Nephron (organoid): ENCODE measurements at regions not wholly inside any gene's neighbourhood (a gene's known extent, or its start where the extent isn't known, plus 50 kb on each side); places are given as distances from the start of the nearest gene placed in this dataset.

ENCODE experiments used
- H3K27ac Mint-ChIP-seq, 3 experiments: 2 replicates each; pipeline ENCODE4 v1.8.0; 2020; ENCODE audit warnings: mixed read lengths in 3 of 3, mild to moderate bottlenecking in 2 of 3, moderate library complexity in 1 of 3
- H3K27me3 Mint-ChIP-seq: 2 replicates; pipeline ENCODE4 v1.8.0; 2021; ENCODE audit warnings: low read depth, mild to moderate bottlenecking, moderate library complexity, mixed read lengths
- H3K36me3 Mint-ChIP-seq: 2 replicates; pipeline ENCODE4 v1.8.0; 2020; ENCODE audit warnings: low read depth, mixed read lengths
- H3K4me1 Mint-ChIP-seq: 2 replicates; pipeline ENCODE4 v1.8.0; 2020; ENCODE audit warnings: mixed read lengths
- H3K4me3 Mint-ChIP-seq, 3 experiments: 2 replicates each; pipeline ENCODE4 v1.8.0; 2020; ENCODE audit warnings: mild to moderate bottlenecking in 3 of 3, mixed read lengths in 3 of 3, moderate library complexity in 2 of 3
- H3K9me3 Mint-ChIP-seq: 2 replicates; pipeline ENCODE4 v1.8.0; 2020; ENCODE audit warnings: mixed read lengths
- TF ChIP-seq, protein P1 (sequence below), 3 experiments: fragments of 200-600 bp; sonication (generic); IDR thresholded peaks; one replicate each; pipeline ENCODE4 v1.5.0; 2021; ENCODE audit warnings: antibody characterized with exemption in 3 of 3; ENCODE audit not compliant: unreplicated experiment in 3 of 3

DNA sequence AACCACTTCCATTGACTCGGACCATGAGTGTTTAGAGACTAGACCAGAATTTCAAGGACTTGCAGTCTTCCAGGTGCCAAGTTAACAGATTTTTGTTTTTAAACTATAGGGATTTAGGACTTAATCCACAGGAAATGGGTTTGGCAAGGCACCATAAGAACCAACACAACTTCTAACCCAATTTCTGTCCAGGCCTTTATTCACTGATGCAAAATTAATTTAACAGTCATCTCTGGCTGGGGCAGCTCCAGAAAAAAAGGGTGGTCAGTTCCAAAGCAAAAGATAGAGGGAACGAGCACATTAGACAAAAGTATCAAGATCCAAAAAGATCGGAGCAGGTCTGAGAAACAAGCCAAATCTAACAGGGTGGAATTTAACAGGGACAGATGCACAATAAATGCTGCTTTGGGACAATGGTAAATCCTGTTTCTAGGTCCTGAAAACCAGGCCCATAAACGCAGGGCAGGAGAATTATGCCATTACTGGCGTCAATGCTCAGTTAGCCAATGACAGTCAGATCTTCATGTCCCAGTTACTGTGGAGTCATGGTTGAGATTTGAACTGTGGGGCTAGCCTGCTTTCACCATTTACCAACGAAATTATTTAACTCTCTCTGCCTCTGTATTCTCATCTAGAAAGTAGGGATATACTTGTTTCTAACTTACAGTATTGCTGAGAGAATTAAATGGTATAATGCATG is 590.8 kb upstream of the BRINP1 start:
- TF ChIP-seq, protein P1, sequence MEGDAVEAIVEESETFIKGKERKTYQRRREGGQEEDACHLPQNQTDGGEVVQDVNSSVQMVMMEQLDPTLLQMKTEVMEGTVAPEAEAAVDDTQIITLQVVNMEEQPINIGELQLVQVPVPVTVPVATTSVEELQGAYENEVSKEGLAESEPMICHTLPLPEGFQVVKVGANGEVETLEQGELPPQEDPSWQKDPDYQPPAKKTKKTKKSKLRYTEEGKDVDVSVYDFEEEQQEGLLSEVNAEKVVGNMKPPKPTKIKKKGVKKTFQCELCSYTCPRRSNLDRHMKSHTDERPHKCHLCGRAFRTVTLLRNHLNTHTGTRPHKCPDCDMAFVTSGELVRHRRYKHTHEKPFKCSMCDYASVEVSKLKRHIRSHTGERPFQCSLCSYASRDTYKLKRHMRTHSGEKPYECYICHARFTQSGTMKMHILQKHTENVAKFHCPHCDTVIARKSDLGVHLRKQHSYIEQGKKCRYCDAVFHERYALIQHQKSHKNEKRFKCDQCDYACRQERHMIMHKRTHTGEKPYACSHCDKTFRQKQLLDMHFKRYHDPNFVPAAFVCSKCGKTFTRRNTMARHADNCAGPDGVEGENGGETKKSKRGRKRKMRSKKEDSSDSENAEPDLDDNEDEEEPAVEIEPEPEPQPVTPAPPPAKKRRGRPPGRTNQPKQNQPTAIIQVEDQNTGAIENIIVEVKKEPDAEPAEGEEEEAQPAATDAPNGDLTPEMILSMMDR (IDR thresholded peaks at IDR 0.05; ENCODE audit: unreplicated experiment in 3 of 3) = no peak
- Mint-ChIP-seq H3K9me3 (no peaks in the 10 kb centered on the region), H3K27ac (no peak overlapping the region), H3K27me3 (peaks cover 17% of the 10 kb centered on the region), H3K4me1 (peaks cover 13% of the 10 kb centered on the region), H3K36me3 (no peaks in the 10 kb centered on the region), H3K4me3 (no peak overlapping the region)

DNA sequence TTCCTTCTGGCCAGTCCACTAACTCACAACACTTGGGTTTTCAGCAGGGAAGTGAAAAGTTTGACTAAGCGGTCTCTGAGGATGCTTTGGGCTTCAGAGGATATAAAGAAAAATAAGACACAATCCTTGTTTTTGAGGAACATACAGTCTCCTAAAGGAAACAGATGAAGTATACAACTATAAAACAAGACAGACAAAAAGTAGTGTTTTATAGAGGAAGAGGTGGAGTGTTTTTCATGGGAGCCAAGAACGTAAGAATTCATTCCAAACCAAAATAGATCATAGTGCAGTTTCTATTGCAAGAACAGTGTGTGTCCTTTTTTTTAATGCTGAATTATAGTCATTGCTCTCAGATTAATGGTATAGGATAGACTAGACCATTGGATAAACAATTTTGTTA is 586.9 kb upstream of the BRINP1 start:
- H3K9me3 Mint-ChIP-seq = no peaks in the 10 kb centered on the region

DNA sequence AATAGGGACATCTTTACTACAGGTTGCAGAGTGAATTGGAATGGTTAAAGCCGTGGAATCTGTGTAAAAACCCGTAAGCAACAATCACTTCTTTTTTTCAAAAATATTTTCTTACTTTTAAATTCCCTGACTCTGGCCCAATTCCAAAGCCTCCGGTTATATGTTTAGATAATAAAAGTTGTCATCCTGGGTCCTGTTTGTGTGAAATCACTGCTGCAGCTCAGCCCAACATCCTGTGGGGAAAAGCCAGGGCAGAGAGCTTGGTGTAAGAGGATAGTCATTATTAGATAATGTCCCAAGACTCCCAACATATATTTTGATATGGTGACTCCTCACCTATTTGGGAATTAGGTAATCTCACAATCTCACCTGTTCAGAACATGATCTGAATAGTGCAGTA is 586.0 kb upstream of the BRINP1 start:
- no peak overlapping the region for H3K27ac Mint-ChIP-seq
- TF ChIP-seq, protein P1 (IDR thresholded peaks at IDR 0.05; ENCODE audit: unreplicated experiment in 3 of 3) = no peak
- H3K27me3 Mint-ChIP-seq = peaks cover 5% of the 10 kb centered on the region
- no peaks in the 10 kb centered on the region for H3K9me3 Mint-ChIP-seq
- no peak overlapping the region for H3K4me3 Mint-ChIP-seq
- peaks cover 3% of the 10 kb centered on the region for H3K4me1 Mint-ChIP-seq
- no peaks in the 10 kb centered on the region for H3K36me3 Mint-ChIP-seq

More for the DNA sequence above, 586.9 kb upstream of the BRINP1 start:
- TF ChIP-seq, protein P1 (IDR thresholded peaks at IDR 0.05; ENCODE audit: unreplicated experiment in 3 of 3) = no peak
- Mint-ChIP-seq H3K27ac (no peak overlapping the region), H3K4me1 (peaks cover 3% of the 10 kb centered on the region), H3K36me3 (no peaks in the 10 kb centered on the region), H3K4me3 (no peak overlapping the region), H3K27me3 (peaks cover 10% of the 10 kb centered on the region)

DNA sequence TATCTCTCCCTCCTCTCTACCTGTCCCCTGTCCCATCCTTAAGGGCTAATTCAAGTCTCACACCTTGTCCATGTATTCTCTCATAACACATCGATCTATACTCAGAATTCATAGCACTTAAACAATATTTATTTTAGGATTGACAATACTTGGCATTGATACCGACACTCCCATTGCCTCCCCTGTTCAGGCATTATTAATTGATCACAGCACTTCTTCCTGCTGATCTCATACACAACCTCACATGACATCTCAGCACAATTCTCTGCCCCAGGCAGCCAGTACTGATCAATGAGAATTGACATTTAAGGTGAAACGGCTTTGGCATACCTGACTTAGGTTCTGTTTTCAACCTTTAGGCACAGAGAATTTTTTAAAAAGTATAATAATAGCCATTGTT is 582.4 kb upstream of the BRINP1 start:
- no peak overlapping the region for H3K4me3 Mint-ChIP-seq
- TF ChIP-seq, protein P1 (IDR thresholded peaks at IDR 0.05; ENCODE audit: unreplicated experiment in 3 of 3) = no peak
- H3K27me3 Mint-ChIP-seq = peaks cover 9% of the 10 kb centered on the region
- H3K9me3 Mint-ChIP-seq = no peaks in the 10 kb centered on the region
- no peaks in the 10 kb centered on the region for H3K36me3 Mint-ChIP-seq
- H3K27ac Mint-ChIP-seq = no peak overlapping the region
- H3K4me1 Mint-ChIP-seq = no peaks in the 10 kb centered on the region

DNA sequence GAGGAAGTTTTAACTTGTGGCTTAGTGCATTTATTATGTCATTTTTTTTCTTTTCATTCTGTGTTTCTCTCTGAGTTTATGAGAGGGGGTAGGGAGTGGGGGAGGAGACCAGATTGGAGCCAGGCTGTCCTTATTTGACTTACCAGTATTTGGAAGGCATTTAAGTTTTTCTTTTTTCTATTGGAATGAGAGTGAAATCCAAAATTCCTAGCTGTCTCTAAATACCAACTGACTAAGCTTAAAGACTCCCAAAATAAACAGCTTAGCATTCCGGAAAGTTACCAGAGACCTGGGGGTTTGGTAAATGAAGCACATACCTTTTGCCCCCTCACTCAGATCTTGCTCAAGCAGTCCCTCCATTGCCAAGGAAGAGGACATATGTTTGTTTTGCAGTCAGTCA is 581.9 kb upstream of the BRINP1 start:
- Mint-ChIP-seq H3K4me1 (no peaks in the 10 kb centered on the region), H3K9me3 (no peaks in the 10 kb centered on the region), H3K4me3 (no peak overlapping the region), H3K27me3 (peaks cover 9% of the 10 kb centered on the region), H3K27ac (no peak overlapping the region), H3K36me3 (no peaks in the 10 kb centered on the region)
- TF ChIP-seq, protein P1 (IDR thresholded peaks at IDR 0.05; ENCODE audit: unreplicated experiment in 3 of 3) = no peak

DNA sequence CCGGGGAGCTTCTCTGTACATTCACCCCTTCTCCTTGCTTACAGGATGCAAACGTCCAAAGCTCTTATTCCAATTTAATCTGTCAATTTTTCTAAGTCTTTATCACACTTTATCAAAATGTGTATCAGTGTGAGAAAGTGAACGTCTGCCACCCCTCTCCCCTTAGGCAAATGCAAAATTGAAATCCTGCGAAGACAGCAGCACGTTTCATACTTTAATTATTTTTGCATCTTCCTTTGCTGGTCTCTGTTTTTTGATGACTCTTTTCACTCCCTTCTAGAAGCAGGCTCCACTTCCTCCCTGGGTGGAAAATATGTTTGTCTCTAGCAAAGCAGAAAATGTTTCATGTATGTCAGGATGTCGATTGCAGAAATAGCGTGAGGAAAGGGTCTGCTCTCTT is 576.5 kb upstream of the BRINP1 start:
- Mint-ChIP-seq H3K27ac (no peak overlapping the region), H3K27me3 (peaks cover 4% of the 10 kb centered on the region), H3K36me3 (no peaks in the 10 kb centered on the region), H3K4me1 (no peaks in the 10 kb centered on the region), H3K9me3 (no peaks in the 10 kb centered on the region), H3K4me3 (no peak overlapping the region)
- TF ChIP-seq, protein P1 (IDR thresholded peaks at IDR 0.05; ENCODE audit: unreplicated experiment in 3 of 3) = no peak
